Esophagus muscularis mucosa (tissue), 4 donors: ENCODE measurements at regions not wholly inside any gene's neighbourhood (a gene's known extent, or its start where the extent isn't known, plus 50 kb on each side); places are given as distances from the start of the nearest gene placed in this dataset.

Experiments used
- DNase-seq: peaks from one replicate; pipeline ENCODE4 v3.0.0-alpha.2; 2017; ENCODE audit errors: extremely low spot score
- H3K27ac ChIP-seq, 4 donors: fragments of 200-600 bp; sonication (generic); replicated peaks in 1 of 4; 1 replicate in 3 of 4; 2 replicates in 1 of 4; pipeline ENCODE4 v1.5.1; 2016 to 2019; ENCODE audit warnings: mild to moderate bottlenecking in 1 of 4
- H3K27me3 ChIP-seq, 4 donors: fragments of 200-600 bp; sonication (generic); one replicate each; pipeline versions ENCODE4 v1.5.1 to v1.6.0; 2016 to 2019
- H3K36me3 ChIP-seq, 4 donors: fragments of 200-600 bp; sonication (generic); one replicate each; pipeline ENCODE4 v1.5.1; 2016 to 2019
- H3K4me1 ChIP-seq, 4 donors: fragments of 200-600 bp; sonication (generic); one replicate each; pipeline ENCODE4 v1.5.1; 2016 to 2019
- H3K4me3 ChIP-seq, 4 donors: fragments of 200-600 bp; sonication (generic); 1 replicate in 2 of 4; 2 replicates in 2 of 4; pipeline ENCODE4 v1.5.1; 2016 to 2019; ENCODE audit warnings: mild to moderate bottlenecking in 4 of 4, moderate library complexity in 1 of 4
- H3K9me3 ChIP-seq, 4 donors: fragments of 200-600 bp; sonication (generic); 1 replicate in 3 of 4; 2 replicates in 1 of 4; pipeline ENCODE4 v1.5.1; 2016 to 2019
- EP300 ChIP-seq: sonication (generic); formaldehyde crosslinking; IDR thresholded peaks from one replicate; pipeline ENCODE4 v1.6.1; 2017; ENCODE audit warnings: antibody characterized with exemption
- POLR2A ChIP-seq: fragments of 450-650 bp; IDR thresholded peaks from one replicate; pipeline ENCODE4 v1.6.1; 2017; ENCODE audit warnings: antibody characterized with exemption, moderate library complexity, mild to moderate bottlenecking, low read depth
- POLR2AphosphoS5 ChIP-seq, 2 donors: sonication (generic); formaldehyde crosslinking; IDR thresholded peaks; one replicate each; pipeline ENCODE4 v1.6.1; 2017; ENCODE audit warnings: antibody characterized with exemption in 2 of 2
- WGBS: methylation state at CpG from one replicate; pipeline ENCODE4 v1.1.5; 2018; 5-methylcytosine and 5-hydroxymethylcytosine counted together
- intact Hi-C: fragments of 100-400 bp; cut with DNase I; formaldehyde crosslinking; loops from one replicate; pipeline ENCODE4 v1.15.1; 2023
- TF ChIP-seq, protein P1 (sequence below), 3 experiments: fragments of 200-600 bp in 2 of 3; fragments of 450-650 bp in 1 of 3; sonication (generic) in 2 of 3; IDR thresholded peaks; one replicate each; pipeline ENCODE4 v1.5.1; 2017 to 2019; ENCODE audit warnings: antibody characterized with exemption in 3 of 3, mild to moderate bottlenecking in 2 of 3, moderate library complexity in 1 of 3

DNA sequence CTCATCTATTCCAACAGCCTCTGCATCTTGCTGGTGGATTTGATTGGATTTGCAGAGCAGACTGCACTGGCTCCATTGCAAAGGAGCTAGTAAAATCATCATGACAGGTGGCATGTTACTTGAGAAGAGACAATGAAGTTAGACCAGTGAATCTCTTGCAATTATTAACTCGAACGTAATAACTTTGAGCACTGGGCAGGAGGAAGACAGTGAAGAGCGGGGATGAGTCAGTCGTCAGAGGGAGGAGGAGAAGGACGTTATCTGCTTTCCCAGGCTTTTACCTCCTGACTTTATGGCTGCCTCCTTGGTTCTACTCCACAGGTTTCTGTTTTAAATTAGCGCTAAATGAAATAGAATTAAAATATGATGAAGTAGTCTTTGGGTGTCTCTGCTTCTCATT is 257.8 kb upstream of the IPO5 start:
- peaks cover 0 to 7% (median 2%) of the 10 kb centered on the region in 4 donors for H3K9me3 ChIP-seq
- TF ChIP-seq, protein P1, sequence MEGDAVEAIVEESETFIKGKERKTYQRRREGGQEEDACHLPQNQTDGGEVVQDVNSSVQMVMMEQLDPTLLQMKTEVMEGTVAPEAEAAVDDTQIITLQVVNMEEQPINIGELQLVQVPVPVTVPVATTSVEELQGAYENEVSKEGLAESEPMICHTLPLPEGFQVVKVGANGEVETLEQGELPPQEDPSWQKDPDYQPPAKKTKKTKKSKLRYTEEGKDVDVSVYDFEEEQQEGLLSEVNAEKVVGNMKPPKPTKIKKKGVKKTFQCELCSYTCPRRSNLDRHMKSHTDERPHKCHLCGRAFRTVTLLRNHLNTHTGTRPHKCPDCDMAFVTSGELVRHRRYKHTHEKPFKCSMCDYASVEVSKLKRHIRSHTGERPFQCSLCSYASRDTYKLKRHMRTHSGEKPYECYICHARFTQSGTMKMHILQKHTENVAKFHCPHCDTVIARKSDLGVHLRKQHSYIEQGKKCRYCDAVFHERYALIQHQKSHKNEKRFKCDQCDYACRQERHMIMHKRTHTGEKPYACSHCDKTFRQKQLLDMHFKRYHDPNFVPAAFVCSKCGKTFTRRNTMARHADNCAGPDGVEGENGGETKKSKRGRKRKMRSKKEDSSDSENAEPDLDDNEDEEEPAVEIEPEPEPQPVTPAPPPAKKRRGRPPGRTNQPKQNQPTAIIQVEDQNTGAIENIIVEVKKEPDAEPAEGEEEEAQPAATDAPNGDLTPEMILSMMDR (IDR thresholded peaks at IDR 0.05), result no peak
- TF ChIP-seq EP300 (no peak), POLR2AphosphoS5 (IDR thresholded peaks at IDR 0.05) (no peak), POLR2A (no peak)
- H3K27ac ChIP-seq, result no peak overlapping the region
- no peak for DNase-seq
- no peak overlapping the region for H3K4me3 ChIP-seq
- intact Hi-C loops, result no loop called here
- H3K4me1 ChIP-seq, result no peaks in the 10 kb centered on the region
- H3K27me3 ChIP-seq, result no peaks in the 10 kb centered on the region
- no peaks in the 10 kb centered on the region for H3K36me3 ChIP-seq
- 89% methylated on average over 6 of the region's 6 CpGs for WGBS

GRCh38 chr13:97696921-97697320 is 256.6 kb upstream of the IPO5 start:
- intact Hi-C loops, result no loop called here
- H3K9me3 ChIP-seq, result peaks cover 0 to 4% (median 2%) of the 10 kb centered on the region in 4 donors
- H3K4me3 ChIP-seq, result no peak overlapping the region
- no peaks in the 10 kb centered on the region for H3K4me1 ChIP-seq
- H3K27ac ChIP-seq, result no peak overlapping the region
- TF ChIP-seq EP300 (no peak), POLR2A (no peak)
- TF ChIP-seq, protein P1 (IDR thresholded peaks at IDR 0.05), result no peak
- H3K36me3 ChIP-seq, result no peaks in the 10 kb centered on the region
- H3K27me3 ChIP-seq, result no peaks in the 10 kb centered on the region
- WGBS, result 48% methylated on average over 2 of the region's 2 CpGs
- DNase-seq, result no peak

DNA sequence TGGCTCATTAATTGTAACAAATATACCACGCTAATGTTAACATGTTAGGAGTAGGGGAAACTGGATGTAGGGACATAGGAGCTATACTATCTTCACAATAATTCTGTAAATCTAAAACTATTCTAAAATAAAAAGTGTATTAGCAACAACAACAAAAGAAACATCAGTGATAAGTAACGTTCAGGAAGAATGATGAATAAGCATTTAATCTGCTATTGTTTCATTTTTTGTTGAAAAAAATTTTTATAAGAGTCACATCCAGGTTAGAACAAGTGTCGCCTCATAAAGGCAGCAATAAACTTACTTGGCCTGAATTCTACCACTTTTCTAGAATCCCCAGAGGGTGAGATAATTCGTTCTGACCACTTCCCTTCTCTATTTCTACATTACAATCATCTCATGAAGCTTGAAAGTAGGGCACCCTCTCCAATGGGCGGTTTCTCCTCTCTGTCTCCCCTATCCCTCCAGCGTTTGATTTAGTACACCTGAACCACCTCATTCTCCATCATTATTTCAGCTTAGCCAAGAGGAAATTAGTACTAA is 253.1 kb upstream of the IPO5 start:
- WGBS, result 71% methylated on average over 6 of the region's 6 CpGs
- H3K36me3 ChIP-seq, result no peaks in the 10 kb centered on the region
- no peak for DNase-seq
- no peak overlapping the region for H3K27ac ChIP-seq
- H3K4me1 ChIP-seq, result no peaks in the 10 kb centered on the region
- no peaks in the 10 kb centered on the region for H3K9me3 ChIP-seq
- H3K27me3 ChIP-seq, result no peaks in the 10 kb centered on the region
- intact Hi-C loops, result no loop called here
- TF ChIP-seq, protein P1 (IDR thresholded peaks at IDR 0.05), result no peak
- no peak for TF ChIP-seq EP300
- no peak for TF ChIP-seq POLR2A
- TF ChIP-seq POLR2AphosphoS5 (IDR thresholded peaks at IDR 0.05), result no peak
- no peak overlapping the region for H3K4me3 ChIP-seq

DNA sequence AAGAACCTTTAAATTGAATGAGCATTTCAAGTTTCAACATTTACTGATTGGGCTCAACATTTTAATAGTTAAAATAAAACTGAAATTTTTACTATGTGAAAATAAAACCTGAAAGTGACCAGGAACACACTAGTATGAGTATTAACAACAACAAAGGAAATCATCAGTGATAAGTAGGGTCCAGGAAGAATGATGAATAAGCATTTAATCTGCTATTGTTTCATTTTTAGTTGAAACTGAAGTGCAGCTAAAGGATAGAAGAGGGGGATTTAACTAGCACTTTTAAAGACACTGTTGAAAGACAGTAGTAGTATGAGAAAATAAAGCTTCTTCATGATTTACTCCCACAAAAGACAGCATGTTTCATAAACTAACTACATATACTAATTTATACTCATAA is 250.9 kb upstream of the IPO5 start:
- TF ChIP-seq POLR2AphosphoS5 (IDR thresholded peaks at IDR 0.05) (no peak), POLR2A (no peak), EP300 (no peak)

DNA sequence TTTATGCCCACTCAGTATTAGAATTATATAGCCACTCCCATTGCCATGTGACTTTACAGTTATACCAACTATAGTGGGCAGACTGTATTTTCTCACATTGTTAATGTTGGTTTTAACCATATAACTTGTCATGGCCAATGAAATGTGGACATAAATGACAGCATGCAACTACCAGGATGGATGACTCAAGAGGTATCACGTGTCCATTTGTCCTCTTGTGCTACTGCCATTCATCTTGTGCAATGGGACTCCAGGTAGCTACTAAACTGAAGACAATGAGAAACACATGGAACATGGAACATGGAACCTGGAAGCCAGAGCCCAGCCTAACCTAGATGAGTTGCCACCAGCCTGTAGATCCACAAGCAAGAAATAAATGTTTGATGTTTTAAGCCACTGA is 242.7 kb upstream of the IPO5 start:
- intact Hi-C loops, result no loop called here
- Histone ChIP-seq H3K4me1 (no peaks in the 10 kb centered on the region), H3K9me3 (peaks cover 0 to 11% (median 4%) of the 10 kb centered on the region in 4 donors), H3K27me3 (no peaks in the 10 kb centered on the region), H3K4me3 (no peak overlapping the region), H3K36me3 (no peaks in the 10 kb centered on the region), H3K27ac (no peak overlapping the region)
- TF ChIP-seq, protein P1 (IDR thresholded peaks at IDR 0.05), result no peak
- TF ChIP-seq EP300 (no peak), POLR2A (no peak), POLR2AphosphoS5 (IDR thresholded peaks at IDR 0.05) (no peak)
- 60% methylated on average over 1 of the region's 1 CpG for WGBS
- no peak for DNase-seq

More for the DNA sequence above, 250.9 kb upstream of the IPO5 start:
- H3K9me3 ChIP-seq, result no peaks in the 10 kb centered on the region
- H3K4me3 ChIP-seq, result no peak overlapping the region
- no peaks in the 10 kb centered on the region for H3K4me1 ChIP-seq
- H3K27ac ChIP-seq, result no peak overlapping the region
- no peaks in the 10 kb centered on the region for H3K36me3 ChIP-seq
- no peak for DNase-seq
- intact Hi-C loops, result no loop called here
- H3K27me3 ChIP-seq, result no peaks in the 10 kb centered on the region
